HCT116 (cell line): ENCODE measurements at regions not wholly inside any gene's neighbourhood (a gene's known extent, or its start where the extent isn't known, plus 50 kb on each side); places are given as distances from the start of the nearest gene placed in this dataset.

Experiments used
- ATAC-seq: fragments of 200-7000 bp; cut with Tn5 transposase; 2 replicates; pipeline ENCODE4 v1.9.1; 2020; ENCODE audit warnings: mild to moderate bottlenecking, moderate library complexity
- BruUV-seq: library from RNA; stranded (reverse); fragments of 400-500 nt; replicated peaks from 2 replicates; lab custom pipeline; 2021; lab: Mats Ljungman, UMichigan
- CTCF ChIA-PET: fragments of 300-600 bp; sonication (Branson Sonifier 250); formaldehyde crosslinking; loops from one replicate; lab custom pipeline; 2021; ENCODE audit warnings: antibody characterized with exemption; lab: Charles Lee
- POLR2A ChIA-PET: fragments of 300-600, 350-600 bp; sonication (Branson Sonifier 250); formaldehyde crosslinking; loops from one replicate; lab custom pipeline; 2021; ENCODE audit warnings: antibody characterized with exemption; lab: Charles Lee
- RAD21 ChIA-PET, 2 experiments: fragments of 300-600 bp; sonication (Branson Sonifier 250); formaldehyde crosslinking; loops; one replicate each; lab custom pipeline; 2023; ENCODE audit warnings: low total read pairs in 2 of 2; ENCODE audit not compliant: uncharacterized antibody in 2 of 2, unreplicated experiment in 2 of 2, low non-redundant PET in 1 of 2; lab: Charles Lee
- DNase-seq: peaks from one replicate; pipeline ENCODE4 v3.0.0-alpha.2; 2010; ENCODE audit warnings: low read depth, low spot score
- H2AFZ ChIP-seq: fragments of 200-600 bp; shearing (Covaris generic), sonication (generic); 2 replicates; pipeline ENCODE4 v1.6.1; 2017; ENCODE audit warnings: low read depth, mixed run types, mixed read lengths, antibody characterized with exemption, low read length; ENCODE audit not compliant: poor library complexity, severe bottlenecking
- H3K27ac ChIP-seq: 2 replicates; pipeline ENCODE4 v1.5.1; 2012; ENCODE audit warnings: low read depth, low read length
- H3K27me3 ChIP-seq: fragments of 200-600 bp; sonication (generic); 2 replicates; pipeline ENCODE4 v1.6.1; 2016; ENCODE audit warnings: mixed run types, low read length, mixed read lengths; ENCODE audit not compliant: insufficient read depth
- H3K36me3 ChIP-seq, 2 experiments: fragments of 200-500 bp in 1 of 2; fragments of 200-600 bp in 1 of 2; sonication (Bioruptor generic) in 1 of 2; sonication (generic) in 1 of 2; 2 replicates each; pipeline versions ENCODE4 v1.5.1 to v1.6.1; 2014 to 2016; ENCODE audit warnings: low read length in 2 of 2, inconsistent platforms in 1 of 2, mixed read lengths in 1 of 2, mixed run types in 1 of 2; ENCODE audit not compliant: insufficient read depth in 2 of 2, control insufficient read depth in 1 of 2
- H3K4me1 ChIP-seq, 2 experiments: fragments of 200-600 bp in 1 of 2; sonication (generic) in 1 of 2; 2 replicates each; pipeline versions ENCODE4 v1.5.1 to v1.6.1; 2012 to 2017; ENCODE audit warnings: low read length in 2 of 2, inconsistent platforms in 1 of 2, mild to moderate bottlenecking in 1 of 2, mixed read lengths in 1 of 2, mixed run types in 1 of 2, moderate library complexity in 1 of 2; ENCODE audit not compliant: insufficient read depth in 2 of 2, control insufficient read depth in 1 of 2
- H3K4me2 ChIP-seq: fragments of 200-600 bp; sonication (generic); 2 replicates; pipeline ENCODE4 v1.6.1; 2017; ENCODE audit warnings: mixed run types, low read length, mixed read lengths
- H3K4me3 ChIP-seq, 2 experiments: fragments of 200-600 bp in 1 of 2; sonication (generic) in 1 of 2; replicated peaks in 1 of 2; 2 replicates each; pipeline ENCODE4 v1.5.1; 2011 to 2016; ENCODE audit warnings: low read length in 2 of 2, control low read depth in 1 of 2, low read depth in 1 of 2, mild to moderate bottlenecking in 1 of 2, mixed read lengths in 1 of 2, mixed run types in 1 of 2
- H3K79me2 ChIP-seq: fragments of 200-600 bp; sonication (generic); 2 replicates; pipeline ENCODE4 v1.6.1; 2017; ENCODE audit warnings: mild to moderate bottlenecking, mixed run types, low read length, moderate library complexity, mixed read lengths; ENCODE audit not compliant: insufficient read depth
- H3K9ac ChIP-seq: fragments of 200-600 bp; sonication (generic); 2 replicates; pipeline ENCODE4 v1.6.1; 2016; ENCODE audit warnings: low read length, mixed read lengths
- H3K9me2 ChIP-seq: fragments of 200-600 bp; sonication (generic), shearing (Covaris generic); 2 replicates; pipeline ENCODE4 v1.6.1; 2017; ENCODE audit warnings: mixed run types, mild to moderate bottlenecking, moderate library complexity; ENCODE audit not compliant: insufficient read depth
- H3K9me3 ChIP-seq, 2 experiments: fragments of 200-500 bp in 1 of 2; fragments of 200-600 bp in 1 of 2; sonication (Bioruptor generic) in 1 of 2; sonication (generic) in 1 of 2; 2 replicates each; pipeline ENCODE4 v1.6.1; 2014 to 2017; ENCODE audit warnings: low read length in 2 of 2, mixed read lengths in 2 of 2, inconsistent platforms in 1 of 2, low read depth in 1 of 2, mild to moderate bottlenecking in 1 of 2, mixed run types in 1 of 2, moderate library complexity in 1 of 2; ENCODE audit not compliant: control insufficient read depth in 1 of 2, insufficient read depth in 1 of 2
- H4K20me1 ChIP-seq: fragments of 200-600 bp; sonication (generic), shearing (Covaris generic); 2 replicates; pipeline ENCODE4 v1.6.1; 2017; ENCODE audit warnings: mixed run types, mild to moderate bottlenecking, moderate library complexity; ENCODE audit not compliant: insufficient read depth
- CBX3 ChIP-seq: IDR thresholded peaks from 2 replicates; pipeline ENCODE4 v1.6.1; 2012; ENCODE audit warnings: low read depth
- CEBPB ChIP-seq: IDR thresholded peaks from 2 replicates; pipeline ENCODE4 v1.6.1; 2012; ENCODE audit warnings: low read depth
- EGR1 ChIP-seq: IDR thresholded peaks from 2 replicates; pipeline ENCODE4 v1.6.1; 2012; ENCODE audit warnings: low read depth
- ELF1 ChIP-seq: IDR thresholded peaks from 2 replicates; pipeline ENCODE4 v1.6.1; 2012; ENCODE audit warnings: low read depth, borderline replicate concordance
- EZH2 ChIP-seq: fragments of 200-600 bp; sonication (generic); IDR thresholded peaks from 2 replicates; pipeline ENCODE4 v1.6.1; 2017; ENCODE audit warnings: antibody characterized with exemption, mixed run types
- EZH2phosphoT487 ChIP-seq: fragments of 200-600 bp; IDR thresholded peaks from 2 replicates; pipeline ENCODE4 v1.6.1; 2018; ENCODE audit warnings: antibody characterized with exemption, borderline replicate concordance
- JUND ChIP-seq: IDR thresholded peaks from 2 replicates; pipeline ENCODE4 v1.6.1; 2012
- POLR2A ChIP-seq: IDR thresholded peaks from 2 replicates; pipeline ENCODE4 v1.7.0; 2011; ENCODE audit warnings: borderline replicate concordance; ENCODE audit not compliant: insufficient read depth, insufficient read length; ENCODE audit errors: extremely low read depth
- POLR2AphosphoS5 ChIP-seq: IDR thresholded peaks from 2 replicates; pipeline ENCODE4 v1.6.1; 2011; ENCODE audit warnings: mild to moderate bottlenecking, low read depth, low read length, moderate library complexity
- RAD21 ChIP-seq: IDR thresholded peaks from 2 replicates; pipeline ENCODE4 v1.6.1; 2012; ENCODE audit warnings: low read depth, mild to moderate bottlenecking
- SIN3A ChIP-seq: IDR thresholded peaks from 2 replicates; pipeline ENCODE4 v1.6.1; 2012; ENCODE audit warnings: low read depth
- SRF ChIP-seq: IDR thresholded peaks from 2 replicates; pipeline ENCODE4 v1.6.1; 2012; ENCODE audit warnings: low read depth
- TCF7L2 ChIP-seq: IDR thresholded peaks from 2 replicates; pipeline ENCODE4 v1.7.0; 2011; ENCODE audit warnings: borderline replicate concordance, inconsistent platforms; ENCODE audit not compliant: insufficient read depth, insufficient read length; ENCODE audit errors: extremely low read depth
- YY1 ChIP-seq: IDR thresholded peaks from 2 replicates; pipeline ENCODE4 v1.6.1; 2011; ENCODE audit warnings: low read length, low read depth, moderate library complexity, mild to moderate bottlenecking; ENCODE audit not compliant: insufficient replicate concordance; ENCODE audit errors: extremely low read depth
- ZFX ChIP-seq: fragments of 450-650 bp; IDR thresholded peaks from 2 replicates; pipeline ENCODE4 v1.6.1; 2017
- ZNF274 ChIP-seq: fragments of 200-500 bp; sonication (Bioruptor generic); IDR thresholded peaks from 2 replicates; pipeline ENCODE4 v1.6.1; 2014; ENCODE audit warnings: mild to moderate bottlenecking, low read depth, low read length, inconsistent platforms
- intact Hi-C: fragments of 100-400 bp; cut with micrococcal nuclease; formaldehyde crosslinking; loops from 2 replicates; pipeline ENCODE4 v1.10.0; 2022
- TF ChIP-seq, protein P1 (sequence below), 3 experiments: fragments of 200-600 bp in 1 of 3; sonication (generic) in 1 of 3; IDR thresholded peaks in 2 of 3; conservative IDR thresholded peaks in 1 of 3; 2 replicates each; pipeline ENCODE4 v1.5.1; 2012 to 2017; ENCODE audit warnings: low read depth in 2 of 3, low read length in 2 of 3, antibody characterized with exemption in 1 of 3, borderline replicate concordance in 1 of 3, control low read depth in 1 of 3, mild to moderate bottlenecking in 1 of 3, mixed read lengths in 1 of 3, mixed run types in 1 of 3, moderate library complexity in 1 of 3; ENCODE audit not compliant: insufficient read depth in 1 of 3
- TF ChIP-seq, protein P2 (sequence below): IDR thresholded peaks from 2 replicates; pipeline ENCODE4 v1.6.1; 2012; ENCODE audit warnings: low read depth
- TF ChIP-seq, protein P3 (sequence below): IDR thresholded peaks from 2 replicates; pipeline ENCODE4 v1.6.1; 2012

DNA sequence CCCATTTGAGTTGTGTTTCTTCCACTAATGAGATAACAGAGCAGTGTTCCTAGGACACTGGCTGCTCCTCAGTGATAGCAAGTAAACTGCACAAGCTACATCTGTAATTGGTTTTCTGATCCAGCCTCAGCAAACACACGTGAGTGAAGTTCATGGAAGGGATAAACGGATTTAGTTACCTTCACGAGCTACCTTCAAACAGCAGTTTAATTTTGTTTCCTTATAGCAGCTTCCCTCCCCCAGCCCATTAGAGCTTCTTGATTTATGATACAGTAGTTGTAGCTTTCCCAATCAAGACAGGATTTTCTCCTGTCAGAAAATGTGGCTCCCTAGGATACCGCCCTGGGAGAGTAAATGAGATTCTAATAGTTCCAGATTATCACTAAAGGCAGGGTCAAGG is 634.2 kb upstream of the FAT1 start:
- no peaks in the 10 kb centered on the region for H4K20me1 ChIP-seq
- TF ChIP-seq, protein P1, sequence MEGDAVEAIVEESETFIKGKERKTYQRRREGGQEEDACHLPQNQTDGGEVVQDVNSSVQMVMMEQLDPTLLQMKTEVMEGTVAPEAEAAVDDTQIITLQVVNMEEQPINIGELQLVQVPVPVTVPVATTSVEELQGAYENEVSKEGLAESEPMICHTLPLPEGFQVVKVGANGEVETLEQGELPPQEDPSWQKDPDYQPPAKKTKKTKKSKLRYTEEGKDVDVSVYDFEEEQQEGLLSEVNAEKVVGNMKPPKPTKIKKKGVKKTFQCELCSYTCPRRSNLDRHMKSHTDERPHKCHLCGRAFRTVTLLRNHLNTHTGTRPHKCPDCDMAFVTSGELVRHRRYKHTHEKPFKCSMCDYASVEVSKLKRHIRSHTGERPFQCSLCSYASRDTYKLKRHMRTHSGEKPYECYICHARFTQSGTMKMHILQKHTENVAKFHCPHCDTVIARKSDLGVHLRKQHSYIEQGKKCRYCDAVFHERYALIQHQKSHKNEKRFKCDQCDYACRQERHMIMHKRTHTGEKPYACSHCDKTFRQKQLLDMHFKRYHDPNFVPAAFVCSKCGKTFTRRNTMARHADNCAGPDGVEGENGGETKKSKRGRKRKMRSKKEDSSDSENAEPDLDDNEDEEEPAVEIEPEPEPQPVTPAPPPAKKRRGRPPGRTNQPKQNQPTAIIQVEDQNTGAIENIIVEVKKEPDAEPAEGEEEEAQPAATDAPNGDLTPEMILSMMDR (IDR thresholded peaks at IDR 0.05 in 2 of 3, conservative IDR thresholded peaks at IDR 0.05 in 1 of 3; ENCODE audit: borderline replicate concordance in 1 of 3, insufficient read depth in 1 of 3, low read depth in 2 of 3, low read length in 2 of 3) = no peak
- TF ChIP-seq ELF1 (no peak), YY1 (no peak), EZH2 (no peak), POLR2AphosphoS5 (no peak), ZNF274 (no peak), ZFX (no peak), EGR1 (no peak), TCF7L2 (no peak), RAD21 (no peak), CBX3 (no peak), JUND (no peak), EZH2phosphoT487 (no peak), CEBPB (no peak), SRF (no peak), SIN3A (no peak), POLR2A (no peak)
- TF ChIP-seq, protein P2, sequence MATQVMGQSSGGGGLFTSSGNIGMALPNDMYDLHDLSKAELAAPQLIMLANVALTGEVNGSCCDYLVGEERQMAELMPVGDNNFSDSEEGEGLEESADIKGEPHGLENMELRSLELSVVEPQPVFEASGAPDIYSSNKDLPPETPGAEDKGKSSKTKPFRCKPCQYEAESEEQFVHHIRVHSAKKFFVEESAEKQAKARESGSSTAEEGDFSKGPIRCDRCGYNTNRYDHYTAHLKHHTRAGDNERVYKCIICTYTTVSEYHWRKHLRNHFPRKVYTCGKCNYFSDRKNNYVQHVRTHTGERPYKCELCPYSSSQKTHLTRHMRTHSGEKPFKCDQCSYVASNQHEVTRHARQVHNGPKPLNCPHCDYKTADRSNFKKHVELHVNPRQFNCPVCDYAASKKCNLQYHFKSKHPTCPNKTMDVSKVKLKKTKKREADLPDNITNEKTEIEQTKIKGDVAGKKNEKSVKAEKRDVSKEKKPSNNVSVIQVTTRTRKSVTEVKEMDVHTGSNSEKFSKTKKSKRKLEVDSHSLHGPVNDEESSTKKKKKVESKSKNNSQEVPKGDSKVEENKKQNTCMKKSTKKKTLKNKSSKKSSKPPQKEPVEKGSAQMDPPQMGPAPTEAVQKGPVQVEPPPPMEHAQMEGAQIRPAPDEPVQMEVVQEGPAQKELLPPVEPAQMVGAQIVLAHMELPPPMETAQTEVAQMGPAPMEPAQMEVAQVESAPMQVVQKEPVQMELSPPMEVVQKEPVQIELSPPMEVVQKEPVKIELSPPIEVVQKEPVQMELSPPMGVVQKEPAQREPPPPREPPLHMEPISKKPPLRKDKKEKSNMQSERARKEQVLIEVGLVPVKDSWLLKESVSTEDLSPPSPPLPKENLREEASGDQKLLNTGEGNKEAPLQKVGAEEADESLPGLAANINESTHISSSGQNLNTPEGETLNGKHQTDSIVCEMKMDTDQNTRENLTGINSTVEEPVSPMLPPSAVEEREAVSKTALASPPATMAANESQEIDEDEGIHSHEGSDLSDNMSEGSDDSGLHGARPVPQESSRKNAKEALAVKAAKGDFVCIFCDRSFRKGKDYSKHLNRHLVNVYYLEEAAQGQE = no peak
- TF ChIP-seq, protein P3, sequence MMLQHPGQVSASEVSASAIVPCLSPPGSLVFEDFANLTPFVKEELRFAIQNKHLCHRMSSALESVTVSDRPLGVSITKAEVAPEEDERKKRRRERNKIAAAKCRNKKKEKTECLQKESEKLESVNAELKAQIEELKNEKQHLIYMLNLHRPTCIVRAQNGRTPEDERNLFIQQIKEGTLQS = no peak
- H3K27ac ChIP-seq = no peak overlapping the region
- H3K9me2 ChIP-seq = no peaks in the 10 kb centered on the region
- no peak overlapping the region for H3K9ac ChIP-seq
- no peaks in the 10 kb centered on the region for H3K36me3 ChIP-seq
- intact Hi-C loops = no loop called here
- no peaks in the 10 kb centered on the region for H3K9me3 ChIP-seq
- no peak overlapping the region for H2AFZ ChIP-seq
- RAD21 ChIA-PET = no interaction called here
- no peak overlapping the region for H3K4me3 ChIP-seq
- no TSS peak for BruUV-seq
- no peaks in the 10 kb centered on the region for H3K4me1 ChIP-seq
- no peak for DNase-seq
- POLR2A ChIA-PET = no interaction called here
- no peak overlapping the region for H3K4me2 ChIP-seq
- H3K79me2 ChIP-seq = no peaks in the 10 kb centered on the region
- CTCF ChIA-PET = no interaction called here
- no peak for ATAC-seq
- no peaks in the 10 kb centered on the region for H3K27me3 ChIP-seq
